HUES6 (cell line): ENCODE measurements at regions not wholly inside any gene's neighbourhood (a gene's known extent, or its start where the extent isn't known, plus 50 kb on each side); places are given as distances from the start of the nearest gene placed in this dataset.

Source experiments
- H3K27ac ChIP-seq: 2 replicates; pipeline ENCODE4 v1.7.0; 2013; ENCODE audit warnings: low read depth, mild to moderate bottlenecking, low read length, inconsistent platforms
- H3K27me3 ChIP-seq: 2 replicates; pipeline ENCODE4 v1.6.1; 2013; ENCODE audit warnings: low read length; ENCODE audit not compliant: control insufficient read depth, insufficient read depth
- H3K36me3 ChIP-seq: 2 replicates; pipeline ENCODE4 v1.6.1; 2013; ENCODE audit warnings: low read length; ENCODE audit not compliant: control insufficient read depth, insufficient read depth
- H3K4me1 ChIP-seq: 2 replicates; pipeline ENCODE4 v1.6.1; 2013; ENCODE audit warnings: low read length; ENCODE audit not compliant: control insufficient read depth, insufficient read depth
- H3K4me3 ChIP-seq: 2 replicates; pipeline ENCODE4 v1.5.1; 2013; ENCODE audit warnings: low read depth, low read length
- H3K9ac ChIP-seq: one replicate; pipeline ENCODE4 v1.6.1; 2013; ENCODE audit warnings: mild to moderate bottlenecking, low read length
- H3K9me3 ChIP-seq: 2 replicates; pipeline ENCODE4 v1.6.1; 2013; ENCODE audit warnings: low read depth, low read length; ENCODE audit not compliant: control insufficient read depth, insufficient read depth

DNA sequence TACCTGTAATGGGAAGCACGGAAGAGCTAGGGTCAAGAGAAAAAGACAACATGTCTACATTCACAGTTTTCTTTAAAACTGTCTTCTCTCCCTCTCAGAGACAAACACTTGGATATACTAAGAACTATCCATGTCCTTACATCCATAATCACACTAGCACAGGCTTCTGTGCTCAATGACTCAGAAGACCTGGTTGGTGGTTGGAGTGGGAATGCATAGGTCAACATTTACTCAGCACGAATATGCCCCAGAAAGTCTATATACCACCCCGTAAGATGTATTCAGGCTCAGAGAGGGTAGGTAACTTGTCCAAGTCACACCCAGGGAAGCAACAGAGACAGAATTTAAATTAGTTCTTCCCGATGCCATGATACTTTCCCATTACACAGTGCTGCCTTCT is 891.1 kb downstream of the TUSC7 start:
- peaks cover 5% of the 10 kb centered on the region; the same call in 1 of the 2 replicates for H3K4me1 ChIP-seq
- no peak overlapping the region for H3K4me3 ChIP-seq
- no peaks in the 10 kb centered on the region for H3K9me3 ChIP-seq
- no peak overlapping the region for H3K27ac ChIP-seq
- no peaks in the 10 kb centered on the region for H3K36me3 ChIP-seq
- H3K27me3 ChIP-seq, result no peaks in the 10 kb centered on the region
- no peak overlapping the region for H3K9ac ChIP-seq

DNA sequence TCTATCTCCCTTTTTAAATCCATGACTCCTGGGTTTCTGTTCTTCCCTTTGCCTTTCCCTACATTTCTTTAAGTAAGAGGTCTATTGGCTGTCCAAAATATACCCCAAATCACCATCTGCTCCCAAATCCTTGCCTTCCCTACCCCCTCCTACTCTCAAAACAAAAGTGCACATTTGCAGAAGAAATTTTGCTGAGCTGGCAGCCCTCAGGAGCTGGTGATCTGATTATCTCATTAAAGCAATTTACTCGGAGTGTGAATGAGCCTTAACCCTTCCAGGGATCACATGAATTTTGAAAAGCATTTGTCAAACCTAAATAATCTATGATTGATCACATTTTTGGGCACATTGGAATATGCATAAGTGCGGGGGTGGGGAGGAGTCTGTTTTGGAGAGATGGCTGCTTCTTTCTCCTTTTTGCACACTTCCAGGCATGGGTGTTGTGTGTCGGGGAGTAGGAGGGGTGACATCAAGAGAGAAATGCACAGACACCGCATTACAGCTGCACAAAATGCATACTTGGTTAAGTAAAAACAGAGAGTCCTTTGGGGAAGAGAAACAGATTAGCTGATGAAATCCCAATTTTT is 892.6 kb downstream of the TUSC7 start:
- Histone ChIP-seq H3K9ac (no peak overlapping the region), H3K4me1 (peaks cover 5% of the 10 kb centered on the region; the same call in 1 of the 2 replicates), H3K9me3 (no peaks in the 10 kb centered on the region), H3K27me3 (no peaks in the 10 kb centered on the region), H3K36me3 (no peaks in the 10 kb centered on the region), H3K4me3 (no peak overlapping the region), H3K27ac (no peak overlapping the region)

DNA sequence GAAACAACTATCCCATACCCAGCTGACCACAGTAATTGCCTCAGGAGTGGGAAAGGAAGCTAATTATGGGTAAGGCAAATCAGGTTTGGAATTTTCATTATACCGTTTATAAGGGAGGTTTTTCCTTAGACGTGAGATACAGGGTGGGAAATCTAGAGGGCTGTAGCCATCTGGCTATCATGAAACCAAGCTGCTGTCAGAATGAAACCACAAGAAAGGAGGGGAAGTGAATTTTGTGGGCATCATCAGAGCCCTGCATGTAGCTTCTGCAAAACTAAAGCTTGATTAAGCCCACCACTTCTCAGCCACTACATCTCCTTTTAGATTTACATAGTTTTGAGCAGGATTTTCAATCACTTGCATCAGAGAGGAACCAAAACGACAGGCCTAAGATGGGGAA is 893.5 kb downstream of the TUSC7 start:
- Histone ChIP-seq H3K36me3 (no peaks in the 10 kb centered on the region), H3K27me3 (no peaks in the 10 kb centered on the region), H3K4me1 (peaks cover 5% of the 10 kb centered on the region; the same call in 1 of the 2 replicates), H3K9ac (no peak overlapping the region), H3K9me3 (no peaks in the 10 kb centered on the region), H3K4me3 (no peak overlapping the region), H3K27ac (no peak overlapping the region)

DNA sequence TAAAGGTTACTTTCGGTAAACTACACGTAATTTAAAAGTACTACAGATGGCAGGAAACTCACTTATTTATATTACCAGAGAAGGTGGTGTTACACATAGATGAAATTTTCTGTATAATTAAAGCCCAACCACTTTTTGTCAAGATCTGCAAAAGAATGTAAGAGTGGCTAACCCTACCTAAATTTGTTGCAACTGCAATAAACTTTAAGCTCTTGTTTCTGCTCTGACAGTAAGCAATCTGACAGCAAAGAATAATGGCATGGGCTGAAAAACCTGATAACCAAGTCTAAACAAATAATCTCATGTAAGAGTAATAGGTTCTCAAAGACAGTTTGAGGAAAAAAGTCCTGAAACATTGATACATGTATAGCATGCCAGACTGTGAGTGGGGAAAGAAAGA is 897.3 kb downstream of the TUSC7 start:
- H3K36me3 ChIP-seq, result no peaks in the 10 kb centered on the region
- H3K4me3 ChIP-seq, result no peak overlapping the region
- no peaks in the 10 kb centered on the region for H3K27me3 ChIP-seq
- H3K27ac ChIP-seq, result no peak overlapping the region
- no peak overlapping the region for H3K9ac ChIP-seq
- H3K4me1 ChIP-seq, result no peaks in the 10 kb centered on the region
- H3K9me3 ChIP-seq, result no peaks in the 10 kb centered on the region

DNA sequence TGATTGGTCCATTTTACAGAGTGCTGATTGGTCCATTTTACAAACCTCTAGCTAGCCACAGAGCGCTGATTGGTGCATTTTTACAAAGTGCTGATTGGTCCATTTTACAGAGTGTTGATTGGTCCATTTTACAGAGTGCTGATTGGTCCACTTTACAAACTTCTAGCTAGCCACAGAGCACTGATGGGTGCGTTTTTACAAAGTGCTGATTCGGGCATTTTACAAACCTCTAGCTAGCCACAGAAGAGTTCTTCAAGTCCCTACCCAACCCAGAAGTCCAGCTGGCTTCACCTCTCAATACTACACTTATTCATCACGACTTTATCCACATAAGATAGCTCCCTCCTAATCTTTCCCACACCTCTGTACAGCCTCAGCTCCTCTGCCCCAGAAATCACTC is 899.8 kb downstream of the TUSC7 start:
- Histone ChIP-seq H3K9ac (no peak overlapping the region), H3K36me3 (no peaks in the 10 kb centered on the region), H3K27me3 (no peaks in the 10 kb centered on the region), H3K9me3 (no peaks in the 10 kb centered on the region), H3K27ac (no peak overlapping the region), H3K4me3 (no peak overlapping the region), H3K4me1 (no peaks in the 10 kb centered on the region)

DNA sequence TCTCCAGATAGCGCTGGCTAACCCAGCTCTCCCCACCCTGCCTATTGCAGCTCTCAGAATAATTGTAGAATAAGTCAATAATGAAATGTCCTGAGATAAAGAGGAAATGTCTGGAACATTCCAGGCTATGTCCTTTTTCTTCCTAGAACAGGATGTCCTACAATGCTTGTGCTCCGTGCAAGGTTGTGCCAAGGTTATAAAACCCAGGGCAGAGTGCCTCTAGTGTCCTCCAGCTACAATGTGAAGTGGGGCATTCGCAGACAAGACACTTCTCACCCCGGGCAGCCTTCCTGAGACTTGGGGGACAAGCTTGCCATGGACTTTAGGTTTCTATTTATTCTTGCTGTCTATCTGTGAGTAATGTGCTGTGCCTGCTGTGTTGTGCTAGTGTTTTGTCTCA is 900.6 kb downstream of the TUSC7 start:
- H3K4me1 ChIP-seq, result no peaks in the 10 kb centered on the region
- H3K9ac ChIP-seq, result no peak overlapping the region
- no peaks in the 10 kb centered on the region for H3K36me3 ChIP-seq
- H3K4me3 ChIP-seq, result no peak overlapping the region
- no peaks in the 10 kb centered on the region for H3K9me3 ChIP-seq
- H3K27me3 ChIP-seq, result no peaks in the 10 kb centered on the region
- H3K27ac ChIP-seq, result no peak overlapping the region

DNA sequence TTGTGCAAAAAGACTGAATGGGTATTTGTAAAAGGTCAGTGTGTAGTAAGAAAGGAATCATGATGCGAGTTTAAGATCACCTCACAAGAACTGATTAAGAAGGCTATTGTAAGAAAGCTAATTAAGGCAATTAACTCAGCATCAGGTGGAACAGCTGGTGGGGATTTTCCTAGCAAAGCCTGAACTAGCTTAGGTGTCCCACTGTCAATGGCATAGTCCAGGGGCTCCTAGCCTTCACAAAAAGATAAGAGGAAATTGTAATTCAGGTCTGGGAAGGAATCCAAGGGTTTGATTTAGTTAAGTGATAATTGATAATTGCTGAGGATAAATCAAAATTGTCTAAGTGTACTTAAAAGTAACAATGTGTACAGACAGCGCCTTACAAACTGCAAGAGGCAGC is 901.6 kb downstream of the TUSC7 start:
- Histone ChIP-seq H3K9me3 (no peaks in the 10 kb centered on the region), H3K36me3 (no peaks in the 10 kb centered on the region), H3K4me3 (no peak overlapping the region), H3K4me1 (no peaks in the 10 kb centered on the region), H3K27ac (no peak overlapping the region), H3K9ac (no peak overlapping the region), H3K27me3 (no peaks in the 10 kb centered on the region)

DNA sequence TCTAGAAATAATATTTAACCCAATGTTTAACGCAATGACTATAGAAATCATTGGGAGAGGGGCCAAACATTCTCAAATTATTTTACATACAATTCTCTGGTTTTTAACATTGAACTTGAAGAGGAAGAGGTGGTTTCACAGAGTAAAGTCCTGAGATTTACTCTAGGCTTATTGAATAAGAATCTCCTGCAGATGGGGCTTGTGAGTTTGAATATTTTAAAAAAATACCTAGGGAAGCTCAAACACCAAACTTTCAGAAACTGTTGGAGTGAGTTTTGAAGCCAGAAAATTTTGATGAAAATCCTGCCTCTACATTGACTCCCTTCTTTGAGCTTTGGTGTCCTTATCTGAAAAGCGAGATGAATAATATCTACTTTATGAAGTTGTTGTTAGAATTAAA is 906.6 kb downstream of the TUSC7 start:
- Histone ChIP-seq H3K36me3 (no peaks in the 10 kb centered on the region), H3K27ac (no peak overlapping the region), H3K9ac (no peak overlapping the region), H3K27me3 (no peaks in the 10 kb centered on the region), H3K4me1 (no peaks in the 10 kb centered on the region), H3K4me3 (no peak overlapping the region), H3K9me3 (no peaks in the 10 kb centered on the region)

DNA sequence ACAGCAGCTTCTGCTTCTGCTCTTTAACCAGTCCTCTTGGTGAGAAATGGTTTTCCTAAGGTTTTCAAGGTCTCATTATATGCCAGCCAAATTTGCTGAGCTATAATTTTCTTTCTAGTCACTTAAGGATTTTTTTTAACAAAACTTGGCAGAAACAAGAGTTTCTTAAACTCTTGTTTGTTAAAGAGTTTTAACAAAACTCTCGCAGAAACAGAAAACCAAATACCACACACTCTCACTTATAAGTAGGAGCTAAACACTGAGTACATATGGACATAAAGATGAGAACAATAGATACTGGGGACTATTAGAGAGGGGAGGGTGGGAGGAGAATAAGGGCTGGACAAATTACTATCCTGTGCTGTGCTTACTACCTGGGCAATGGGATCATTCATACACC is 908.3 kb downstream of the TUSC7 start:
- no peaks in the 10 kb centered on the region for H3K27me3 ChIP-seq
- peaks cover 11% of the 10 kb centered on the region for H3K4me1 ChIP-seq
- H3K4me3 ChIP-seq, result no peak overlapping the region

GRCh38 chr3:117618462-117618861 is 908.9 kb downstream of the TUSC7 start:
- no peaks in the 10 kb centered on the region for H3K9me3 ChIP-seq
- H3K36me3 ChIP-seq, result no peaks in the 10 kb centered on the region
- no peak overlapping the region for H3K27ac ChIP-seq
- H3K4me3 ChIP-seq, result no peak overlapping the region
- no peak overlapping the region for H3K9ac ChIP-seq
- peaks cover 11% of the 10 kb centered on the region for H3K4me1 ChIP-seq
- no peaks in the 10 kb centered on the region for H3K27me3 ChIP-seq

More for the DNA sequence above, 908.3 kb downstream of the TUSC7 start:
- Histone ChIP-seq H3K36me3 (no peaks in the 10 kb centered on the region), H3K9me3 (no peaks in the 10 kb centered on the region), H3K27ac (no peak overlapping the region), H3K9ac (no peak overlapping the region)

DNA sequence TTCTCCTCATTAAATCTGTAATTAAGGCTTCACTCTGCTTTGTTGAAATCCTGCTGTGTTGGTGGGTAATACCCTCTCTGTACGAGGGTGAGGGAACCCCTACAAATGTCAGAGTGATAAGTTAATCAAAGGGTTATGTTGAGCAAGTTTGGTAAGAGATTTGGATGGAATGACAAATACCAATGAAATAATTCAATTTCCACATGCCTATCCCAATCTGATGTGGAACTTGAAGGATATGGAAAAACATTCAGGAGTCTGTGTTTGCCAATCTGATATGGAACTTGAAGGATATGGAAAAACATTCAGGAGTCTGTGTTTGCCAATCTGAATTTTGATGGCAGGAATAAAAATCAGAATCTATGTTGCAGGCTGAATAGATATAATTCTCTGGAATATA is 910.2 kb downstream of the TUSC7 start:
- no peak overlapping the region for H3K4me3 ChIP-seq
- H3K9me3 ChIP-seq, result no peaks in the 10 kb centered on the region
- H3K27ac ChIP-seq, result no peak overlapping the region
- H3K4me1 ChIP-seq, result peaks cover 11% of the 10 kb centered on the region
- H3K9ac ChIP-seq, result no peak overlapping the region
- H3K27me3 ChIP-seq, result no peaks in the 10 kb centered on the region
- H3K36me3 ChIP-seq, result no peaks in the 10 kb centered on the region
